Left lung (tissue), 4 donors: ENCODE measurements at regions not wholly inside any gene's neighbourhood (a gene's known extent, or its start where the extent isn't known, plus 50 kb on each side); places are given as distances from the start of the nearest gene placed in this dataset.

Experiments
- ATAC-seq: fragments of 200-7000 bp; cut with Tn5 transposase; one replicate; pipeline ENCODE4 v1.9.1; 2020; ENCODE audit warnings: moderate library complexity
- DNase-seq, 4 donors: peaks; one replicate each; pipeline ENCODE4 v3.0.0-alpha.2; 2013 to 2020
- H3K27ac ChIP-seq, 2 donors: fragments of 200-600 bp; sonication (generic) in 1 of 2; one replicate each; pipeline versions ENCODE4 v1.5.0 to v1.8.0; 2020 to 2021
- H3K27me3 ChIP-seq, 2 donors: fragments of 200-600 bp; sonication (generic) in 1 of 2; one replicate each; pipeline versions ENCODE4 v1.5.0 to v1.8.0; 2020 to 2021
- H3K36me3 ChIP-seq, 2 donors: fragments of 200-600 bp; sonication (generic) in 1 of 2; one replicate each; pipeline versions ENCODE4 v1.5.0 to v1.8.0; 2020 to 2021
- H3K4me1 ChIP-seq, 2 donors: fragments of 200-600 bp; one replicate each; pipeline ENCODE4 v1.8.0; 2021
- H3K4me3 ChIP-seq, 2 donors: fragments of 200-600 bp; sonication (generic) in 1 of 2; one replicate each; pipeline versions ENCODE4 v1.5.0 to v1.8.0; 2020 to 2021; ENCODE audit warnings: mild to moderate bottlenecking in 1 of 2
- H3K9me3 ChIP-seq, 2 donors: fragments of 200-600 bp; sonication (generic) in 1 of 2; one replicate each; pipeline versions ENCODE4 v1.5.0 to v1.8.0; 2020 to 2021
- intact Hi-C, 2 donors: fragments of 100-400 bp; cut with DNase I; formaldehyde crosslinking; loops; one replicate each; pipeline versions ENCODE4 v1.11.2 to v1.14.2; 2022
- TF ChIP-seq, protein P1 (sequence below), 2 donors: fragments of 200-600 bp; sonication (generic) in 1 of 2; IDR thresholded peaks; one replicate each; pipeline versions ENCODE4 v1.5.0 to v1.8.0; 2021; ENCODE audit warnings: antibody characterized with exemption in 2 of 2
- donor health status: DM: no; HTN: yes; CAD: no.
- donor health status: DM: no; HTN: no; CAD: no.

GRCh38 chr10:121084675-121085070 is 233.5 kb downstream of the WDR11 start:
- no peaks in the 10 kb centered on the region for H3K27me3 ChIP-seq
- H3K36me3 ChIP-seq = no peaks in the 10 kb centered on the region
- DNase-seq (no peak), ATAC-seq (no peak)
- H3K27ac ChIP-seq = no peak overlapping the region
- intact Hi-C loops = no loop called here
- H3K4me3 ChIP-seq = no peak overlapping the region
- TF ChIP-seq, protein P1, sequence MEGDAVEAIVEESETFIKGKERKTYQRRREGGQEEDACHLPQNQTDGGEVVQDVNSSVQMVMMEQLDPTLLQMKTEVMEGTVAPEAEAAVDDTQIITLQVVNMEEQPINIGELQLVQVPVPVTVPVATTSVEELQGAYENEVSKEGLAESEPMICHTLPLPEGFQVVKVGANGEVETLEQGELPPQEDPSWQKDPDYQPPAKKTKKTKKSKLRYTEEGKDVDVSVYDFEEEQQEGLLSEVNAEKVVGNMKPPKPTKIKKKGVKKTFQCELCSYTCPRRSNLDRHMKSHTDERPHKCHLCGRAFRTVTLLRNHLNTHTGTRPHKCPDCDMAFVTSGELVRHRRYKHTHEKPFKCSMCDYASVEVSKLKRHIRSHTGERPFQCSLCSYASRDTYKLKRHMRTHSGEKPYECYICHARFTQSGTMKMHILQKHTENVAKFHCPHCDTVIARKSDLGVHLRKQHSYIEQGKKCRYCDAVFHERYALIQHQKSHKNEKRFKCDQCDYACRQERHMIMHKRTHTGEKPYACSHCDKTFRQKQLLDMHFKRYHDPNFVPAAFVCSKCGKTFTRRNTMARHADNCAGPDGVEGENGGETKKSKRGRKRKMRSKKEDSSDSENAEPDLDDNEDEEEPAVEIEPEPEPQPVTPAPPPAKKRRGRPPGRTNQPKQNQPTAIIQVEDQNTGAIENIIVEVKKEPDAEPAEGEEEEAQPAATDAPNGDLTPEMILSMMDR (IDR thresholded peaks at IDR 0.05) = no peak
- no peaks in the 10 kb centered on the region for H3K9me3 ChIP-seq
- no peaks in the 10 kb centered on the region for H3K4me1 ChIP-seq

DNA sequence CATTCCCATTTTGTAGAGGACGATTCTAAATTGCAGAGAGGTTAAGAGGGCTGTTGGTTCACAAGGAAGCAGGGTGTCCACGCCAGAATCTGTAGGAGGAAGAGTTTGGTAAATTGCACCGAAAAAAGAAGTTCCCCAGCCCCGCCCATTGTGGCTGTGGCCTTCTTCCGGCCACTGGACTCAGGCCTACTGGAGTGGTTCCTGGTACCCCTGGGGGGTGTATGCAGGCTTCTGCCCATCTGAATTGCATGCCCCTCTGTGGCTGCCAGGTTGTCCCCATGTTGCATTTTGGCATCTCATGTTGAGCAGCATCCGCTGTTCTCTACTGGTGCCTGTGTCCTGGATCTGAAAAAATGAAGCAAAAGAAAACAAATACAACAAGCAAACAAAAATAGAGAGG is 234.2 kb downstream of the WDR11 start:
- Histone ChIP-seq H3K4me3 (no peak overlapping the region), H3K36me3 (no peaks in the 10 kb centered on the region), H3K27ac (no peak overlapping the region), H3K27me3 (no peaks in the 10 kb centered on the region), H3K9me3 (no peaks in the 10 kb centered on the region), H3K4me1 (no peaks in the 10 kb centered on the region)
- DNase-seq (no peak), ATAC-seq (no peak)
- intact Hi-C loops = no loop called here
- TF ChIP-seq, protein P1 (IDR thresholded peaks at IDR 0.05) = no peak

DNA sequence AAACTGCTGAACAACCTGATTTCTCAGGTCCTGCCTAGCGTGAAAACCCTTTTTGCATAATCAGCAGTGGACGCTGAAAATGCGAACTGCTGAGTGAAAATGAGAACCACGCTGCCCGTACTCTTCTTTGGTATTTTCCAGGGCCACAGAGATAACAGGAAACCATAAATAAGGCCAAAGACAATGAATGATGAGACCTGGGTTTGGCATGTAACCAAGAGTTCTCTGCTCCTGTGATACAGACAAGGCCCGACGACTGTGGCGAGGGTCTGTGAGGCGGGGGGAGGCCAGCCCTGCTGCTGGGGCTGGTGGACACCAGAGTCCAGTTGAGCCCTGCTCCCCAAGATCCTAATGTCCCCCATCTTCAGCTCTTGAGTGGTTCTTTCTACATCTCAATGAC is 236.0 kb downstream of the WDR11 start:
- no peak overlapping the region for H3K4me3 ChIP-seq

GRCh38 chr10:121087688-121088087 is 236.5 kb downstream of the WDR11 start:
- no peaks in the 10 kb centered on the region for H3K9me3 ChIP-seq
- TF ChIP-seq, protein P1 (IDR thresholded peaks at IDR 0.05) = no peak
- H3K4me3 ChIP-seq = no peak overlapping the region
- no peaks in the 10 kb centered on the region for H3K36me3 ChIP-seq
- H3K27ac ChIP-seq = no peak overlapping the region
- intact Hi-C loops = no loop called here
- ATAC-seq (no peak), DNase-seq (no peak)
- H3K4me1 ChIP-seq = peaks cover 0 to 4% of the 10 kb centered on the region in 2 donors
- no peaks in the 10 kb centered on the region for H3K27me3 ChIP-seq

More for the DNA sequence above, 236.0 kb downstream of the WDR11 start:
- TF ChIP-seq, protein P1 (IDR thresholded peaks at IDR 0.05) = no peak
- ATAC-seq = no peak
- H3K27ac ChIP-seq = no peak overlapping the region
- no peaks in the 10 kb centered on the region for H3K9me3 ChIP-seq
- H3K36me3 ChIP-seq = no peaks in the 10 kb centered on the region
- intact Hi-C loops = no loop called here
- DNase-seq = no peak
- no peaks in the 10 kb centered on the region for H3K27me3 ChIP-seq
- no peaks in the 10 kb centered on the region for H3K4me1 ChIP-seq

- intact Hi-C loops = no loop called here
- Histone ChIP-seq H3K4me1 (peaks cover 0 to 5% of the 10 kb centered on the region in 2 donors), H3K27ac (no peak overlapping the region), H3K4me3 (no peak overlapping the region), H3K27me3 (no peaks in the 10 kb centered on the region), H3K36me3 (no peaks in the 10 kb centered on the region), H3K9me3 (no peaks in the 10 kb centered on the region)
- DNase-seq (no peak), ATAC-seq (peak; percentile 51)
- TF ChIP-seq, protein P1 (IDR thresholded peaks at IDR 0.05) = no peak
These were observed 237.4 kb downstream of the WDR11 start for GRCh38 chr10:121088524-121088923.
